Sigmoid colon (tissue), 6 donors: ENCODE measurements at regions not wholly inside any gene's neighbourhood (a gene's known extent, or its start where the extent isn't known, plus 50 kb on each side); places are given as distances from the start of the nearest gene placed in this dataset.

ENCODE experiments used
- DNase-seq: peaks from one replicate; pipeline ENCODE4 v3.0.0-alpha.2; 2019
- H3K27ac ChIP-seq, 4 donors: fragments of 200-600 bp; sonication (generic); one replicate each; pipeline ENCODE4 v1.5.1; 2016 to 2019; ENCODE audit warnings: mild to moderate bottlenecking in 1 of 4
- H3K27me3 ChIP-seq, 3 donors: fragments of 200-600 bp; sonication (generic); one replicate each; pipeline ENCODE4 v1.5.1; 2019; ENCODE audit warnings: mild to moderate bottlenecking in 1 of 3
- H3K36me3 ChIP-seq, 4 donors: fragments of 200-600 bp; sonication (generic); one replicate each; pipeline ENCODE4 v1.5.1; 2016 to 2019
- H3K4me1 ChIP-seq, 4 donors: fragments of 200-600 bp; sonication (generic); one replicate each; pipeline ENCODE4 v1.5.1; 2017 to 2019
- H3K4me3 ChIP-seq, 4 donors: fragments of 200-600 bp; sonication (generic); one replicate each; pipeline ENCODE4 v1.5.1; 2017 to 2019; ENCODE audit warnings: mild to moderate bottlenecking in 2 of 4, moderate library complexity in 1 of 4
- H3K9me3 ChIP-seq, 4 donors: fragments of 200-600 bp in 3 of 4; sonication (generic) in 3 of 4; one replicate each; pipeline versions ENCODE4 v1.5.1 to v1.6.1; 2013 to 2019
- EP300 ChIP-seq, 4 donors: sonication (generic); formaldehyde crosslinking; IDR thresholded peaks; one replicate each; pipeline ENCODE4 v1.6.1; 2017; ENCODE audit warnings: antibody characterized with exemption in 4 of 4
- POLR2A ChIP-seq, 2 donors: fragments of 450-650 bp; IDR thresholded peaks; one replicate each; pipeline ENCODE4 v1.6.1; 2016; ENCODE audit warnings: antibody characterized with exemption in 2 of 2, mild to moderate bottlenecking in 2 of 2, moderate library complexity in 2 of 2
- POLR2AphosphoS5 ChIP-seq, 4 donors: sonication (generic); formaldehyde crosslinking; IDR thresholded peaks; one replicate each; pipeline ENCODE4 v1.6.1; 2017; ENCODE audit warnings: antibody characterized with exemption in 4 of 4
- WGBS, 2 donors: extraction: QIAGEN DNeasy Blood & Tissue Kit; methylation state at CpG; one replicate each; pipeline ENCODE4 v1.1.7; 2013; 5-methylcytosine and 5-hydroxymethylcytosine counted together
- intact Hi-C: fragments of 100-400 bp; cut with DNase I; formaldehyde crosslinking; loops from one replicate; pipeline ENCODE4 v1.15.1; 2023
- TF ChIP-seq, protein P1 (sequence below), 4 experiments: fragments of 450-650 bp in 3 of 4; fragments of 200-600 bp in 1 of 4; IDR thresholded peaks; one replicate each; pipeline ENCODE4 v1.5.1; 2016 to 2019; ENCODE audit warnings: antibody characterized with exemption in 4 of 4, mild to moderate bottlenecking in 3 of 4, moderate library complexity in 2 of 4
- donor health status: healthy with polysubstance abuse.
- donor health status: healthy.

DNA sequence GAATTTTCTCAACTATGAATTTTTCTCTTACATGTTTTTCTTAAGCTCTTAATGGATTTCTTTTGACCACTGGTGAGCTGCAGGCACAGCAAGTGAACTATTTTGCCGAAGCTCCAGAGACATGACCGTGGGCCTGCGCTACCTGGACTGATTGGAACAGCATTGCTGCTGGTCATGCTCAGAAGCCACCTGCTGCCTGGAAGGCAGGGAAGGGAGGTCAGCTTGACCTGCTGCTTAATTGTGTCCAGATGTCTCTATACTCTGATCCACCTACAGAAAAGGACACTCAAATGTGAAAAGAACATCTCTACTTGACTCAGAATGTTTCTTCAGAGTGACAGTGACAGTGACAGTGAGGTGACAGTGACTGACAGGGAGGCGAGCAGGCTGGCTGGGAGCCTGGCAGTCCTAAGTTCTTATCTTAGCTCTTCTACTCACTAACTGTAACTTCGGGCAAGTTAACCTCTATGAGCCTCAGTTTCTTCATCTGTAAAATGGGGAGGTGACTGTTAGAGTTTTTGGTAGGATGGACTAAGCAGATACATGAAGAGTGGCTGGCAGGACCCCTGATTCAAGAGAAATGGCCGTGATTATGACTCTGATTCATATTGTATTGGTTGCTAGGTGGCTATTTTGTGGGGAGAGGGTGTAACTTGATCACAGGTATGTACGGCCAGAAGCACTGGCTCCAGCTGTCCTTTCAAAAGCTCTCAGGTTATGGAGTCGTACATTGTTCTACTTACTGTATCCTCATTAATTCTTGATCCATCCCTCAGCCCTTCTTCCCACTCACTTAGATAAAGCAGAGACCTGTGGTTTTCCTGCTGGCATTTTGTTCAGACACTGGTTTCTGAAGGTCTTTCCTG lies 54.8 kb upstream of the DLG1 start:
- Histone ChIP-seq H3K27me3 (no peaks in the 10 kb centered on the region), H3K36me3 (no peaks in the 10 kb centered on the region), H3K27ac (peak overlapping the region in 3 of 4 donors; percentile 42 to 75 (median 71)), H3K9me3 (no peaks in the 10 kb centered on the region), H3K4me3 (no peak overlapping the region), H3K4me1 (peaks cover 0 to 42% (median 37%) of the 10 kb centered on the region in 4 donors)
- intact Hi-C loops, result loop anchor here (5.0 to 10.0 kb wide), 2 partner anchors 56 to 102 kb away; partner anchors contain the start of gene DLG1
- 56 to 73% methylated on average over 8 of the region's 8 CpGs for WGBS, 2 donors
- DNase-seq, result no peak
- no peak for TF ChIP-seq POLR2AphosphoS5 (IDR thresholded peaks at IDR 0.05)
- no peak for TF ChIP-seq EP300 (IDR thresholded peaks at IDR 0.05)
- no peak for TF ChIP-seq POLR2A (IDR thresholded peaks at IDR 0.05)
- TF ChIP-seq, protein P1, sequence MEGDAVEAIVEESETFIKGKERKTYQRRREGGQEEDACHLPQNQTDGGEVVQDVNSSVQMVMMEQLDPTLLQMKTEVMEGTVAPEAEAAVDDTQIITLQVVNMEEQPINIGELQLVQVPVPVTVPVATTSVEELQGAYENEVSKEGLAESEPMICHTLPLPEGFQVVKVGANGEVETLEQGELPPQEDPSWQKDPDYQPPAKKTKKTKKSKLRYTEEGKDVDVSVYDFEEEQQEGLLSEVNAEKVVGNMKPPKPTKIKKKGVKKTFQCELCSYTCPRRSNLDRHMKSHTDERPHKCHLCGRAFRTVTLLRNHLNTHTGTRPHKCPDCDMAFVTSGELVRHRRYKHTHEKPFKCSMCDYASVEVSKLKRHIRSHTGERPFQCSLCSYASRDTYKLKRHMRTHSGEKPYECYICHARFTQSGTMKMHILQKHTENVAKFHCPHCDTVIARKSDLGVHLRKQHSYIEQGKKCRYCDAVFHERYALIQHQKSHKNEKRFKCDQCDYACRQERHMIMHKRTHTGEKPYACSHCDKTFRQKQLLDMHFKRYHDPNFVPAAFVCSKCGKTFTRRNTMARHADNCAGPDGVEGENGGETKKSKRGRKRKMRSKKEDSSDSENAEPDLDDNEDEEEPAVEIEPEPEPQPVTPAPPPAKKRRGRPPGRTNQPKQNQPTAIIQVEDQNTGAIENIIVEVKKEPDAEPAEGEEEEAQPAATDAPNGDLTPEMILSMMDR (IDR thresholded peaks at IDR 0.05), result no peak

GRCh38 chr3:197352382-197352781 lies 54.0 kb upstream of the DLG1 start:
- Histone ChIP-seq H3K27ac (peak overlapping the region; percentile 14 to 75 (median 47)), H3K4me1 (peaks cover 0 to 42% (median 37%) of the 10 kb centered on the region in 4 donors), H3K9me3 (no peaks in the 10 kb centered on the region), H3K36me3 (no peaks in the 10 kb centered on the region), H3K4me3 (no peak overlapping the region), H3K27me3 (no peaks in the 10 kb centered on the region)
- intact Hi-C loops, result loop anchor here (1.0 to 10.0 kb wide), 3 partner anchors 26 to 102 kb away; partner anchors contain the start of gene DLG1
- WGBS, 2 donors, result 49 to 71% methylated on average over 5 of the region's 5 CpGs
- DNase-seq, result peak; percentile 85
- peak; percentile 19 to 74 (median 44) for TF ChIP-seq EP300 (IDR thresholded peaks at IDR 0.05)
- TF ChIP-seq POLR2A (IDR thresholded peaks at IDR 0.05), result no peak
- TF ChIP-seq POLR2AphosphoS5 (IDR thresholded peaks at IDR 0.05), result peak in 3 of 4 donors; percentile 57 to 71 (median 61)

GRCh38 chr3:197350446-197350845 lies 52.0 kb upstream of the DLG1 start:
- 91 to 94% methylated on average over 13 of the region's 13 CpGs for WGBS, 2 donors
- DNase-seq, result no peak
- H3K4me1 ChIP-seq, result peaks cover 0 to 39% (median 36%) of the 10 kb centered on the region in 4 donors
- no peak overlapping the region for H3K27ac ChIP-seq
- intact Hi-C loops, result loop anchor here (5.0 to 10.0 kb wide), 2 partner anchors 53 to 104 kb away; partner anchors contain the start of gene DLG1
- H3K27me3 ChIP-seq, result no peaks in the 10 kb centered on the region
- no peak overlapping the region for H3K4me3 ChIP-seq
- TF ChIP-seq POLR2A (IDR thresholded peaks at IDR 0.05) (no peak), POLR2AphosphoS5 (IDR thresholded peaks at IDR 0.05) (no peak), EP300 (IDR thresholded peaks at IDR 0.05) (no peak)
- TF ChIP-seq, protein P1 (IDR thresholded peaks at IDR 0.05), result no peak
- H3K36me3 ChIP-seq, result no peaks in the 10 kb centered on the region
- H3K9me3 ChIP-seq, result no peaks in the 10 kb centered on the region

DNA sequence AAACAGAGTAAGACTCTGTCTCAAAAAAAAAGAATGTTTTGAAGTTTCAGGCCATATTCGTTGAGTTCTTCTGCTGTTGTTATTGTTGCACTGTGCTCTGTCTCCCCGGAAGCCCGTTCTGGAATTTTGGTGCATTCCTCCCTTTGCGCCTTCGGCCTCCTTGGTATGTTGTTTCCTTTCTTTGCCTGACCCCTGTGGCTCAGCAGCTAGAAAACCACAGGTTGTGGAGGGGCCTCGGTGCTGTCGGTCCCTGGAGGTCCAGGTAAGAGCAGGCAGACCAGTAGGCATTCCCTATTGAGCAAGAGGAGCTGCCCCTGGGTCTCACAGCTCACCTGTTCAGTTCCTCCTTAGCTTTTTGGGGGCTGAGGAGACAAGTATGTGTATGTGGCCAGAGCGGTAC lies 51.0 kb upstream of the DLG1 start:
- WGBS, 2 donors, result 87 to 91% methylated on average over 8 of the region's 8 CpGs
- TF ChIP-seq, protein P1 (IDR thresholded peaks at IDR 0.05), result no peak
- TF ChIP-seq POLR2A (IDR thresholded peaks at IDR 0.05) (no peak), POLR2AphosphoS5 (IDR thresholded peaks at IDR 0.05) (no peak), EP300 (IDR thresholded peaks at IDR 0.05) (no peak)
- DNase-seq, result no peak
- no peaks in the 10 kb centered on the region for H3K36me3 ChIP-seq
- intact Hi-C loops, result no loop called here
- no peak overlapping the region for H3K27ac ChIP-seq
- H3K27me3 ChIP-seq, result no peaks in the 10 kb centered on the region
- H3K4me1 ChIP-seq, result peaks cover 0 to 29% (median 26%) of the 10 kb centered on the region in 4 donors
- no peaks in the 10 kb centered on the region for H3K9me3 ChIP-seq
- no peak overlapping the region for H3K4me3 ChIP-seq
